HEK293 (cell line): ENCODE measurements at regions not wholly inside any gene's neighbourhood (a gene's known extent, or its start where the extent isn't known, plus 50 kb on each side); places are given as distances from the start of the nearest gene placed in this dataset.
"Not testable (repeated sequence)": the region's sequence is repeated elsewhere in the genome, so short reads cannot be mapped to it uniquely, and the experiment has no call there.

Experiments
- CTCF ChIA-PET: fragments of 350-600 bp; formaldehyde crosslinking; extraction: SDS; loops from one replicate; lab custom pipeline; 2021; ENCODE audit warnings: antibody characterized with exemption; lab: Yijun Ruan, JAX
- POLR2A ChIA-PET: fragments of 300-600 bp; formaldehyde crosslinking; extraction: SDS; loops from one replicate; lab custom pipeline; 2020; ENCODE audit warnings: antibody characterized with exemption, inconsistent platforms; lab: Yijun Ruan, JAX
- H3K27ac ChIP-seq: fragments of 200-500 bp; sonication (Bioruptor generic); 2 replicates; pipeline ENCODE4 v1.5.1; 2014; ENCODE audit warnings: low read depth, low read length, control low read depth, inconsistent platforms; ENCODE audit errors: extremely low read depth
- H3K36me3 ChIP-seq, 2 experiments: fragments of 200-500 bp in 1 of 2; sonication (Bioruptor generic) in 1 of 2; 1 replicate in 1 of 2; 2 replicates in 1 of 2; pipeline ENCODE4 v1.5.1; 2014 to 2017; ENCODE audit warnings: inconsistent platforms in 2 of 2, low read length in 2 of 2; ENCODE audit not compliant: control insufficient read depth in 2 of 2, insufficient read depth in 1 of 2
- H3K4me1 ChIP-seq: fragments of 200-500 bp; sonication (Bioruptor generic); 2 replicates; pipeline ENCODE4 v1.5.1; 2014; ENCODE audit warnings: mild to moderate bottlenecking, low read length, inconsistent platforms; ENCODE audit not compliant: control insufficient read depth, insufficient read depth
- H3K4me3 ChIP-seq: 2 replicates; pipeline ENCODE4 v1.5.1; 2011; ENCODE audit warnings: low read depth, mild to moderate bottlenecking, control low read depth, low read length, moderate library complexity
- H3K9me3 ChIP-seq: fragments of 200-500 bp; sonication (Bioruptor generic); 2 replicates; pipeline ENCODE4 v1.5.1; 2014; ENCODE audit warnings: low read depth, low read length, inconsistent platforms; ENCODE audit not compliant: control insufficient read depth, insufficient read depth
- GLIS1 ChIP-seq: fragments of 450-650 bp; formaldehyde crosslinking; IDR thresholded peaks from 2 replicates; pipeline ENCODE4 v1.5.1; 2016; ENCODE audit warnings: missing biosample characterization, missing genetic modification characterization
- HOXD13 ChIP-seq: sonication (generic); formaldehyde crosslinking; IDR thresholded peaks from 2 replicates; pipeline ENCODE4 v1.8.0; 2022; ENCODE audit warnings: missing genetic modification reagents, borderline replicate concordance
- KLF16 ChIP-seq: fragments of 450-650 bp; formaldehyde crosslinking; IDR thresholded peaks from 2 replicates; pipeline ENCODE4 v1.5.1; 2017; ENCODE audit warnings: missing biosample characterization, missing genetic modification characterization
- MEIS1 ChIP-seq: sonication (generic); formaldehyde crosslinking; IDR thresholded peaks from 2 replicates; pipeline ENCODE4 v1.8.1; 2022; ENCODE audit warnings: missing genetic modification reagents, mild to moderate bottlenecking, borderline replicate concordance
- PRDM1 ChIP-seq: fragments of 450-650 bp; formaldehyde crosslinking; IDR thresholded peaks from 2 replicates; pipeline ENCODE4; 2016; ENCODE audit warnings: missing biosample characterization, missing genetic modification characterization
- SP7 ChIP-seq: fragments of 450-650 bp; formaldehyde crosslinking; IDR thresholded peaks from 2 replicates; pipeline ENCODE4 v1.5.1; 2016; ENCODE audit warnings: missing biosample characterization, missing genetic modification characterization
- TCF7L2 ChIP-seq: IDR thresholded peaks from 2 replicates; pipeline ENCODE4 v1.6.1; 2011; ENCODE audit warnings: low read depth, mild to moderate bottlenecking, inconsistent platforms, low read length, moderate library complexity, borderline replicate concordance
- YY1 ChIP-seq: fragments of 450-650 bp; formaldehyde crosslinking; IDR thresholded peaks from 2 replicates; pipeline ENCODE4 v1.5.1; 2018; ENCODE audit warnings: missing biosample characterization, missing genetic modification characterization
- ZNF121 ChIP-seq: fragments of 450-650 bp; formaldehyde crosslinking; IDR thresholded peaks from 2 replicates; pipeline ENCODE4 v1.5.1; 2016; ENCODE audit warnings: missing biosample characterization, missing genetic modification characterization
- ZNF274 ChIP-seq, 2 experiments: fragments of 200-500 bp in 1 of 2; fragments of 450-650 bp in 1 of 2; sonication (Bioruptor generic) in 1 of 2; formaldehyde crosslinking in 1 of 2; IDR thresholded peaks; 2 replicates each; pipeline versions ENCODE4 v1.5.1 to v1.6.1; 2014 to 2016; ENCODE audit warnings: borderline replicate concordance in 1 of 2, inconsistent platforms in 1 of 2, low read length in 1 of 2, missing biosample characterization in 1 of 2, missing genetic modification characterization in 1 of 2
- ZNF324 ChIP-seq: fragments of 450-650 bp; formaldehyde crosslinking; IDR thresholded peaks from 2 replicates; pipeline ENCODE4 v1.5.1; 2016; ENCODE audit warnings: missing biosample characterization, missing genetic modification characterization
- ZNF426 ChIP-seq: fragments of 450-650 bp; formaldehyde crosslinking; IDR thresholded peaks from 2 replicates; pipeline ENCODE4 v1.5.1; 2017; ENCODE audit warnings: missing biosample characterization, missing genetic modification characterization, mild to moderate bottlenecking, inconsistent platforms, moderate library complexity
- ZNF571 ChIP-seq: fragments of 450-650 bp; formaldehyde crosslinking; IDR thresholded peaks from 2 replicates; pipeline ENCODE4 v1.5.0; 2017; ENCODE audit warnings: missing biosample characterization, missing genetic modification characterization
- ZNF626 ChIP-seq: fragments of 450-650 bp; sonication (Bioruptor Pico); formaldehyde crosslinking; IDR thresholded peaks from 2 replicates; pipeline ENCODE4 v1.5.1; 2018; ENCODE audit warnings: missing biosample characterization, missing genetic modification characterization, inconsistent platforms
- ZNF660 ChIP-seq: fragments of 450-650 bp; IDR thresholded peaks from 2 replicates; pipeline ENCODE4 v1.5.1; 2018; ENCODE audit warnings: missing biosample characterization, mild to moderate bottlenecking, missing genetic modification characterization
- ZNF747 ChIP-seq: fragments of 450-650 bp; formaldehyde crosslinking; IDR thresholded peaks from 2 replicates; pipeline ENCODE4 v1.5.1; 2016; ENCODE audit warnings: missing biosample characterization, missing genetic modification characterization
- ZNF768 ChIP-seq: fragments of 450-650 bp; formaldehyde crosslinking; IDR thresholded peaks from 2 replicates; pipeline ENCODE4 v1.5.1; 2018; ENCODE audit warnings: missing biosample characterization, mild to moderate bottlenecking, missing genetic modification characterization
- ZNF776 ChIP-seq: fragments of 450-650 bp; formaldehyde crosslinking; IDR thresholded peaks from 2 replicates; pipeline ENCODE4 v1.5.0; 2017; ENCODE audit warnings: missing biosample characterization, missing genetic modification characterization, borderline replicate concordance
- ZNF777 ChIP-seq: fragments of 450-650 bp; formaldehyde crosslinking; IDR thresholded peaks from 2 replicates; pipeline ENCODE4 v1.5.1; 2017; ENCODE audit warnings: missing biosample characterization, missing genetic modification characterization, borderline replicate concordance
- ZNF792 ChIP-seq: fragments of 450-650 bp; formaldehyde crosslinking; IDR thresholded peaks from 2 replicates; pipeline ENCODE4 v1.5.1; 2016; ENCODE audit warnings: missing biosample characterization, missing genetic modification characterization

DNA sequence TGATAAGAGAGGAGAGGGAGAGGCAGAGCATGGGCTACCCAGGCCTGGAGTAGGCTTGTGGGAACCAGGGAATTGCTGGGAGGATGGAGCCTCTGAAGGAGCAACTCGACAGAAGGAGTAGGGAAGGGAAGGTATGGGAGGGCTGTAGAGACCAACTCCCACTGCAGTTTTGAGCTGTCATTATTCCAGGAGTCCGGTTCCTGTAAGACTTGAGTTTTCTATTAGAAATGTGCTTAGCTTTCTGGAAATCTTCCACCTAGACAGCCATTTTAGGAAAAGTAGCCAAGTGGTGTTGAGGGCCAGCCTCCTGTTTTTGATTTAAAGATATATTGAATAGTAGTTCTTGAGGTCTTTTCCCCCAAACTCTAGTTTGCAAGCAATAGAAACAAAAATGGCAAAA is 323.5 kb downstream of the LRRC70 start (continued):
- TF ChIP-seq ZNF792 (tag by site-specific recombination): no peak
- no peak for TF ChIP-seq ZNF626
- no peak for TF ChIP-seq ZNF777
- no peak for TF ChIP-seq MEIS1 (CRISPR knock-in tag)
- TF ChIP-seq, all 188 proteins: peak for 0

DNA sequence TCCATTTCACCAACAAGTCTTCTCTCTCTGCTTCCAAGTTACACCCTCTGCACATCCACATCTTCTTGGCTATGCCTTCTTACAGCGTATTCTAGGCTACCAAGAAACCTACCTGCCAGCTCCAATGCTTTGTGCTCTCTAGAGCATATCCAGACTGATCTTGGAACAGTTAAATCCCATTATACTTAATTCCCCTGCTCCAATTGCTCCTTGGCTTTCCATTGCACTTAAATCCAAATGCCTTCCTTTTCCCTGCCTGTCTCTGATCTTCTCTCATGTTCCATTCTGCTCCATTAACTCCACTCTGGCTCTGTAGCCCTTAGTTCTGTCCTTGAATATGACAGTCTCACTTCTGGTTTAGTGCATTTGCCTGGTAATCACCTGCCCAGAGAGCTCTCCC is 322.4 kb downstream of the LRRC70 start:
- Histone ChIP-seq H3K36me3 (no peaks in the 10 kb centered on the region), H3K27ac (no peak overlapping the region), H3K9me3 (no peaks in the 10 kb centered on the region), H3K4me3 (no peak overlapping the region), H3K4me1 (no peaks in the 10 kb centered on the region)
- TF ChIP-seq ZNF747 (tag by site-specific recombination) (no peak), ZNF426 (tag by site-specific recombination) (no peak), SP7 (tag by site-specific recombination) (no peak)
- ChIA-PET CTCF (no interaction called here), POLR2A (no interaction called here)

DNA sequence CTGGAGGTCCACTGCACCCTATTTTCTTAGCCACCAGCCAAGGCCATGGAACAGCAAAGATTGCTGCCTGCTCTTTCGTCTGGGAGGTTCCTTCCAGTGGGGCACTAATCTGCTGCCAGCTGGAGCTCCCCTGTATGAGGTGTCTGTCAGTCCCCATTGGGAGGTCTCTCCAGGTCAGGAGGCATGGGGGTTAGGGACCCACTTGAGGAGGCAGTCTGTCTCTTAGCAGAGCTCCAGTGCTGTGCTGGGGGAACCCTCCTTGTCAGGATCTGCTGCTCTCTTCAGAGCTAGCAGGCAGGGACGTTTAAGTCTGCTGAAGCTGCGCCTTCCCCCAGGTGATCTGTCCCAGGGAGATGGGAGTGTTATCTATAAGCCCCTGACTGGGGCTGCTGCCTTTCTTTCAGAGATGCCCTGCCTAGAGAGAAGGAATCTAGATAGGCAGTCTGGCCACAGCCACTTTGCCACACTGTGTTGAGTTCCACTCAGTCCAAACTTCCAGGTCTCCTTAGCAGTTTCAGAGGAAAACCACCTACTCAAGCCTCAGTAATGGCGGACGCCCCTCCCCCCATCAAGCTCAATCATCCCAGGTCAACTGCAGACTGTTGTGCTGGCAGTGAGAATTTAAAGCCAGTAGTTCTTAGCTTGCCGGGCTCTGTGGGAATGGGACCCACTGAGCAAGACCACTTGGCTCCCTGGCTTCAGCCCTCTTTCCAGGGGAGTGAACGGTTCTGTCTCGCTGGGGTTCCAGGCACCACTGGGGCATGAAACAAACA is 317.7 kb downstream of the LRRC70 start:
- POLR2A ChIA-PET: no interaction called here
- TF ChIP-seq TCF7L2: no peak
- TF ChIP-seq ZNF274 (IDR thresholded peaks at IDR 0.05; ENCODE audit: low read length): no peak
- TF ChIP-seq ZNF274 (tag by site-specific recombination; IDR thresholded peaks at IDR 0.05; ENCODE audit: borderline replicate concordance): no peak
- 0 out of 2 replicates have a peak, but pooled peaks have one; percentile 20 for TF ChIP-seq GLIS1 (tag by site-specific recombination)
- Histone ChIP-seq H3K36me3 (no peaks in the 10 kb centered on the region), H3K27ac (no peak overlapping the region), H3K9me3 (no peaks in the 10 kb centered on the region), H3K4me1 (no peaks in the 10 kb centered on the region), H3K4me3 (no peak overlapping the region)
- CTCF ChIA-PET: no interaction called here

DNA sequence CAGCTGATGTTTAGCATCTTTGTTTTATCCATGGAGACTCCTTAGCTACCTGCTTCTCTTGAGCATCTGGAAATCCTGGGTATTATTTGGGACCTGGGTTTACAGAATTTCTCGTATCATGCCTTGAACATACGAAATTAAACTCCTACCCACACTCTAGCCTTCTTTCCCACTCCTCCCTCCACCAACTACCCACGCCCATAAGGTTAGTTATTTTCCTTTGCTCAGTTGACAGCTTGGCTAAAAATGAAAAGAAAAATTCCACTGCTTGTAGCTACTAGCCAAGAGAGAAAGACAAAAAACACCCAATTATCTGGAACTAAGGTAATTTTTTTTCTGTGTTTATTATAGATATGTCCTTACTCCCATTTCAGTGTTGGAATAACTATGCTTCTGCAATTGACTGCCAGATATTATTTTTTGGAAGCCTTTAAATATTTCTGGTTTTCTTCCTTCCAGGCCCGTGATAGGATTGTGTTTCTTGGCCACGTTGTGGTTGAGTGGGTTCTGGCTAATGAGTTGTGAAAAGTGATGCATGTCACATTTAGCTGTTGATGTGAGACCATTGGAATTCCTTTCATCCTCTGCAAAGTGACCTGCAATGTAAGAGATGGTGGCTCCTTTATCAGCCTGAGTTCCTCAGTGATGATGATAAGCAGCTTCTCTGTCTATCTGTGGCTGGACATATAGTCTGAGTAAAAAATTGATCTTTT is 308.1 kb downstream of the LRRC70 start:
- TF ChIP-seq KLF16 (tag by site-specific recombination): no peak
- no peak for TF ChIP-seq ZNF121 (tag by site-specific recombination)
- TF ChIP-seq ZNF571 (tag by site-specific recombination): no peak
- no peak for TF ChIP-seq ZNF776 (tag by site-specific recombination)
- no peak for TF ChIP-seq HOXD13 (CRISPR knock-in tag)
- no peak for TF ChIP-seq ZNF768 (tag by site-specific recombination)
- TF ChIP-seq PRDM1: no peak
- no peak for TF ChIP-seq TCF7L2
- TF ChIP-seq ZNF660 (tag by site-specific recombination): no peak
- TF ChIP-seq YY1 (tag by site-specific recombination): no peak
- TF ChIP-seq ZNF324: no peak
- no peak overlapping the region for H3K27ac ChIP-seq
- no peaks in the 10 kb centered on the region for H3K4me1 ChIP-seq
- ChIA-PET POLR2A (no interaction called here), CTCF (interaction anchor here (0.6 kb wide), 1 partner anchor 449 kb away, joined by 3 read pairs; no protein-coding TSS in a partner anchor)
- no peak overlapping the region for H3K4me3 ChIP-seq
- H3K9me3 ChIP-seq: no peaks in the 10 kb centered on the region
- no peaks in the 10 kb centered on the region for H3K36me3 ChIP-seq

DNA sequence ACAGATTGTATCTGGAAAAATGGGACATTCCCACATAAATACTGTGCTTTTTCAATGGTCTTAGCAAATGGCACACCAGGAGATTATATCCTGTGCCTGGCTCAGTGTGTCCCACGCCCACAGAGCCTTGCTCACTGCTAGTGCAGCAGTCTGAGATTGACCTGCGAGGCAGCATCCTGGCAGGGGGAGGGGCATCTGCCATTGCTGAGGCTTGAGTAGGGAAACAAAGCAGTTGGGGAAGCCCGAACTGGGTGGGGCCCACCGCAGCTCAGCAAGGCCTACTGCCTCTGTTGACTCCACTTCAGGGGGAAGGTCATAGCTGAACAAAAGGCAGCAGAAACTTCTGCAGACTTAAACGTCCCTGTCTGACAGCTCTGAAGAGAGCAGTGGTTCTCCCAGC is 258.7 kb downstream of the LRRC70 start:
- H3K27ac ChIP-seq, CTCF ChIA-PET, POLR2A ChIA-PET, H3K4me3 ChIP-seq, H3K4me1 ChIP-seq, H3K9me3 ChIP-seq, H3K36me3 ChIP-seq: not testable (repeated sequence)
